K562 (cell line): ENCODE measurements at regions not wholly inside any gene's neighbourhood (a gene's known extent, or its start where the extent isn't known, plus 50 kb on each side); places are given as distances from the start of the nearest gene placed in this dataset.
A peak's percentile ranks its signal among the peaks of the same experiment; 100 is the strongest.

Source experiments
- ATAC-seq: fragments of 200-7000 bp; cut with Tn5 transposase; 3 replicates; pipeline ENCODE4 v1.9.1; 2020; ENCODE audit warnings: moderate library complexity
- BruUV-seq: library from RNA; stranded (reverse); fragments of 400-500 nt; replicated peaks from 2 replicates; lab custom pipeline; 2021; lab: Mats Ljungman, UMichigan
- CTCF ChIA-PET: fragments of 300-600 bp; formaldehyde crosslinking; extraction: SDS; loops from one replicate; lab custom pipeline; 2021; ENCODE audit warnings: low intra/inter-chr PET ratio; lab: Yijun Ruan, JAX
- POLR2A ChIA-PET: fragments of 300-600, 350-650 bp; sonication (Branson Sonifier 250); formaldehyde crosslinking; extraction: SDS; loops from one replicate; lab custom pipeline; 2021; ENCODE audit warnings: antibody characterized with exemption, inconsistent platforms; lab: Yijun Ruan, JAX
- DNase-seq, 4 experiments: peaks; one replicate each; pipeline versions ENCODE4 v3.0.0 to v3.0.0-alpha.2; 2011 to 2018; ENCODE audit warnings: low spot score in 3 of 4, mixed read lengths in 3 of 4; ENCODE audit errors: extremely low read depth in 1 of 4
- FAIRE-seq: peaks from 2 replicates; lab custom pipeline; 2011; peaks lifted over from hg19 to GRCh38; lab: Jason Lieb, UNC
- H2AFZ ChIP-seq: 2 replicates; pipeline ENCODE4 v1.6.0; 2011; ENCODE audit warnings: low read depth, low read length, control low read depth, inconsistent platforms
- H3K27ac ChIP-seq: fragments of 200-600 bp; 3 replicates; pipeline ENCODE4 v1.8.0; 2011; ENCODE audit warnings: low read depth, mild to moderate bottlenecking, control low read depth, inconsistent platforms, low read length, moderate library complexity, mixed read lengths; ENCODE audit errors: extremely low read depth
- H3K27me3 ChIP-seq, 2 experiments: fragments of 300-600 bp in 1 of 2; 2 replicates in 1 of 2; 3 replicates in 1 of 2; pipeline versions ENCODE4 v1.6.0 to v1.8.0; 2011; ENCODE audit warnings: inconsistent platforms in 2 of 2, low read length in 2 of 2, mild to moderate bottlenecking in 1 of 2, mixed read lengths in 1 of 2, moderate library complexity in 1 of 2; ENCODE audit not compliant: control insufficient read depth in 2 of 2, insufficient read depth in 2 of 2
- H3K36me3 ChIP-seq: fragments of 300-600 bp; 3 replicates; pipeline ENCODE4 v1.8.0; 2011; ENCODE audit warnings: mild to moderate bottlenecking, low read length, inconsistent platforms; ENCODE audit not compliant: control insufficient read depth, insufficient read depth
- H3K4me1 ChIP-seq, 2 experiments: fragments of 200-600 bp in 1 of 2; replicated peaks in 1 of 2; 2 replicates in 1 of 2; 3 replicates in 1 of 2; pipeline versions ENCODE4 v1.5.1 to v1.8.0; 2011; ENCODE audit warnings: inconsistent platforms in 2 of 2, low read length in 2 of 2, mild to moderate bottlenecking in 1 of 2, mixed read lengths in 1 of 2, moderate library complexity in 1 of 2; ENCODE audit not compliant: control insufficient read depth in 2 of 2, insufficient read depth in 2 of 2
- H3K4me2 ChIP-seq: 2 replicates; pipeline ENCODE4 v1.6.1; 2011; ENCODE audit warnings: low read length, control low read depth, inconsistent platforms, mixed read lengths; ENCODE audit not compliant: insufficient read depth
- H3K4me3 ChIP-seq: fragments of 200-600 bp; sonication (generic), shearing (Covaris generic); 2 replicates; pipeline ENCODE4 v1.5.1; 2016; ENCODE audit warnings: control low read depth, inconsistent platforms
- H3K79me2 ChIP-seq: fragments of 200-600 bp; 3 replicates; pipeline ENCODE4 v1.8.0; 2011; ENCODE audit warnings: low read length, inconsistent platforms; ENCODE audit not compliant: control insufficient read depth, insufficient read depth
- H3K9ac ChIP-seq, 2 experiments: 2 replicates each; pipeline versions ENCODE4 v1.6.0 to v1.6.1; 2011; ENCODE audit warnings: low read depth in 2 of 2, low read length in 2 of 2, control low read depth in 1 of 2, inconsistent platforms in 1 of 2, mild to moderate bottlenecking in 1 of 2, mixed read lengths in 1 of 2; ENCODE audit not compliant: insufficient read depth in 1 of 2
- H3K9me1 ChIP-seq: one replicate; pipeline ENCODE4 v1.6.0; 2011; ENCODE audit warnings: inconsistent platforms, mild to moderate bottlenecking, low read length, moderate library complexity; ENCODE audit not compliant: control insufficient read depth, insufficient read depth
- H3K9me3 ChIP-seq: replicated peaks from 2 replicates; pipeline ENCODE4 v1.5.1; 2011; ENCODE audit warnings: low read depth, low read length, inconsistent platforms; ENCODE audit not compliant: control insufficient read depth, insufficient read depth
- H4K20me1 ChIP-seq: replicated peaks from 2 replicates; pipeline ENCODE4 v1.6.1; 2011; ENCODE audit warnings: low read length, inconsistent platforms, mixed read lengths; ENCODE audit not compliant: control insufficient read depth, insufficient read depth
- CEBPG ChIP-seq, 3 experiments: fragments of 200-800 bp in 1 of 3; sonication (Bioruptor generic) in 1 of 3; sonication (generic) in 1 of 3; formaldehyde crosslinking in 1 of 3; IDR thresholded peaks in 2 of 3; conservative IDR thresholded peaks in 1 of 3; 2 replicates each; pipeline versions ENCODE4 v1.6.1 to v1.8.0; 2016 to 2022; ENCODE audit warnings: missing compliant biosample characterization in 2 of 3, missing genetic modification characterization in 2 of 3, mild to moderate bottlenecking in 1 of 3, missing genetic modification reagents in 1 of 3
- MTA2 ChIP-seq: fragments of 450-650 bp; IDR thresholded peaks from 2 replicates; pipeline ENCODE4 v1.6.1; 2016; ENCODE audit warnings: low read depth
- SAFB ChIP-seq: fragments of 200-400 bp; formaldehyde crosslinking; IDR thresholded peaks from 2 replicates; pipeline ENCODE4 v1.6.1; 2017; ENCODE audit warnings: low read depth, low read length, borderline replicate concordance
- WGBS: fragments of 100-300 bp; shearing (Covaris generic); methylation state at CpG from one replicate; pipeline ENCODE4 v1.1.6; 2016; ENCODE audit warnings: low coverage, mixed read lengths; ENCODE audit not compliant: insufficient coverage; ENCODE audit errors: missing lambda C conversion rate; 5-methylcytosine and 5-hydroxymethylcytosine counted together
- in situ Hi-C: fragments of 300-500 bp; cut with MboI; formaldehyde crosslinking; loops from 4 replicates; pipeline ENCODE4 v1.15.0; 2018; ENCODE audit warnings: inconsistent platforms, mixed read lengths
- intact Hi-C: fragments of 100-400 bp; cut with micrococcal nuclease; formaldehyde crosslinking; loops from 2 replicates; pipeline ENCODE4 v1.14.2; 2022
- TF ChIP-seq, protein P1 (sequence below), 2 experiments: fragments of 450-650 bp in 1 of 2; sonication (generic) in 1 of 2; formaldehyde crosslinking in 1 of 2; IDR thresholded peaks in 1 of 2; conservative IDR thresholded peaks in 1 of 2; 2 replicates each; pipeline versions ENCODE4 v1.6.1 to v1.8.1; 2016 to 2023; ENCODE audit warnings: mild to moderate bottlenecking in 2 of 2, moderate library complexity in 2 of 2, inconsistent platforms in 1 of 2, missing genetic modification reagents in 1 of 2
- TF ChIP-seq, protein P2 (sequence below): IDR thresholded peaks from 2 replicates; pipeline ENCODE4 v1.6.1; 2014; ENCODE audit warnings: antibody characterized with exemption

DNA sequence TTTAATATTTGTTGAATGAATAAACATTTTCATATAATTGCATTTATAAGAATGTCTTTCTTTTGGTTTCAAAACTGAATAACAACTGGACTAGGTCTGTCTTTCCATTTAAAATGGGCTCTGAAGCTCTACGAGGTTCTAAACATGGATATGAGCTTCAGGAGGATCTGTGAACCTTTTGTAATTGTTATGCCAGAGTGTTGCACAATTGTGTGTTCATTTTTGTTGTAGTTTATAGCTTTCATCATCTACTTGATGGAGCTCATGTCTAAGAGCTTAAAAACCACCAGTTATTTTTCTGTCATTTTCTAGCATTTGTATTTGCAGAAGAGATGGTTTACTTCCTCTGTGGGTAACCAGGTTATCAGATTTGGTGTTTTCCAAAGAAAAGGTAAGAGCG is 265.7 kb upstream of the NPY start:
- H3K79me2 ChIP-seq, result no peaks in the 10 kb centered on the region
- no TSS peak for BruUV-seq
- WGBS, result 2% methylated on average over 2 of the region's 2 CpGs
- CTCF ChIA-PET, result no interaction called here
- H3K9me1 ChIP-seq, result no peaks in the 10 kb centered on the region
- ATAC-seq, result no peak
- TF ChIP-seq, protein P1, sequence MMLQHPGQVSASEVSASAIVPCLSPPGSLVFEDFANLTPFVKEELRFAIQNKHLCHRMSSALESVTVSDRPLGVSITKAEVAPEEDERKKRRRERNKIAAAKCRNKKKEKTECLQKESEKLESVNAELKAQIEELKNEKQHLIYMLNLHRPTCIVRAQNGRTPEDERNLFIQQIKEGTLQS (IDR thresholded peaks at IDR 0.05), result no peak
- TF ChIP-seq, protein P1 (CRISPR knock-in tag; conservative IDR thresholded peaks at IDR 0.05), result no peak
- no peak for TF ChIP-seq MTA2
- TF ChIP-seq SAFB, result no peak
- no peak for TF ChIP-seq CEBPG (CRISPR knock-in tag; IDR thresholded peaks at IDR 0.05)
- TF ChIP-seq CEBPG (tag; conservative IDR thresholded peaks at IDR 0.05 in 1 of 2, IDR thresholded peaks at IDR 0.05 in 1 of 2), result peak in 1 of 2 experiments; percentile 44; a peak in 1 of 4 replicates
- TF ChIP-seq, protein P2, sequence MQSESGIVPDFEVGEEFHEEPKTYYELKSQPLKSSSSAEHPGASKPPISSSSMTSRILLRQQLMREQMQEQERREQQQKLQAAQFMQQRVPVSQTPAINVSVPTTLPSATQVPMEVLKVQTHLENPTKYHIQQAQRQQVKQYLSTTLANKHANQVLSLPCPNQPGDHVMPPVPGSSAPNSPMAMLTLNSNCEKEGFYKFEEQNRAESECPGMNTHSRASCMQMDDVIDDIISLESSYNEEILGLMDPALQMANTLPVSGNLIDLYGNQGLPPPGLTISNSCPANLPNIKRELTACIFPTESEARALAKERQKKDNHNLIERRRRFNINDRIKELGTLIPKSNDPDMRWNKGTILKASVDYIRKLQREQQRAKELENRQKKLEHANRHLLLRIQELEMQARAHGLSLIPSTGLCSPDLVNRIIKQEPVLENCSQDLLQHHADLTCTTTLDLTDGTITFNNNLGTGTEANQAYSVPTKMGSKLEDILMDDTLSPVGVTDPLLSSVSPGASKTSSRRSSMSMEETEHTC, result no peak
- no peaks in the 10 kb centered on the region for H3K4me1 ChIP-seq
- H3K36me3 ChIP-seq, result no peaks in the 10 kb centered on the region
- no peaks in the 10 kb centered on the region for H3K9me3 ChIP-seq
- no peak overlapping the region for H3K4me2 ChIP-seq
- intact Hi-C loops, result no loop called here
- no peak for FAIRE-seq
- no peak overlapping the region for H3K27ac ChIP-seq
- in situ Hi-C loops, result no loop called here
- no peak for DNase-seq
- no peaks in the 10 kb centered on the region for H3K27me3 ChIP-seq
- no peak overlapping the region for H3K9ac ChIP-seq
- no peak overlapping the region for H2AFZ ChIP-seq
- no peak overlapping the region for H3K4me3 ChIP-seq
- POLR2A ChIA-PET, result no interaction called here
- no peaks in the 10 kb centered on the region for H4K20me1 ChIP-seq
